GM12878 (cell line): ENCODE measurements at regions not wholly inside any gene's neighbourhood (a gene's known extent, or its start where the extent isn't known, plus 50 kb on each side); places are given as distances from the start of the nearest gene placed in this dataset.

Source experiments
- ATAC-seq: fragments of 200-7000 bp; cut with Tn5 transposase; 3 replicates; pipeline ENCODE4 v1.9.1; 2020; ENCODE audit warnings: mild to moderate bottlenecking, moderate library complexity
- BruUV-seq: library from RNA; stranded (reverse); fragments of 400-500 nt; replicated peaks from 2 replicates; lab custom pipeline; 2021; lab: Mats Ljungman, UMichigan
- CTCF ChIA-PET: fragments of 300-600 bp; sonication (Branson Sonifier 250); formaldehyde crosslinking; extraction: SDS; loops from one replicate; lab custom pipeline; 2021; ENCODE audit warnings: inconsistent platforms; lab: Yijun Ruan, JAX
- POLR2A ChIA-PET: fragments of 350-600 bp; formaldehyde crosslinking; extraction: SDS; loops from one replicate; lab custom pipeline; 2021; ENCODE audit warnings: inconsistent platforms; lab: Charles Lee
- RAD21 ChIA-PET: fragments of 300-600 bp; sonication (Branson Sonifier 250); formaldehyde crosslinking; loops from one replicate; lab custom pipeline; 2023; ENCODE audit warnings: antibody characterized with exemption; ENCODE audit not compliant: unreplicated experiment; lab: Charles Lee
- SMC1A ChIA-PET: fragments of 300-600 bp; sonication (Branson Sonifier 250); formaldehyde crosslinking; loops from one replicate; lab custom pipeline; 2023; ENCODE audit not compliant: unreplicated experiment, uncharacterized antibody; lab: Charles Lee
- DNase-seq: peaks from one replicate; pipeline ENCODE4 v3.0.0-alpha.2; 2011; ENCODE audit warnings: low read depth, low spot score
- FAIRE-seq: peaks from 3 replicates; lab custom pipeline; 2011; peaks lifted over from hg19 to GRCh38; lab: Jason Lieb, UNC
- H2AFZ ChIP-seq: 2 replicates; pipeline ENCODE4 v1.6.0; 2011; ENCODE audit warnings: low read depth, low read length, control low read depth; ENCODE audit not compliant: control insufficient read depth
- H3K27ac ChIP-seq: 2 replicates; pipeline ENCODE4 v1.5.1; 2011; ENCODE audit warnings: control low read depth; ENCODE audit not compliant: control insufficient read depth, insufficient read depth
- H3K27me3 ChIP-seq, 2 experiments: replicated peaks in 1 of 2; 2 replicates each; pipeline versions ENCODE4 v1.6.0 to v1.6.1; 2011; ENCODE audit warnings: low read length in 1 of 2; ENCODE audit not compliant: control insufficient read depth in 2 of 2, insufficient read depth in 2 of 2
- H3K36me3 ChIP-seq, 2 experiments: 2 replicates each; pipeline ENCODE4 v1.5.1; 2011; ENCODE audit warnings: low read length in 1 of 2; ENCODE audit not compliant: control insufficient read depth in 2 of 2, insufficient read depth in 2 of 2
- H3K4me1 ChIP-seq: 2 replicates; pipeline ENCODE4 v1.6.1; 2011; ENCODE audit warnings: mild to moderate bottlenecking, low read length, moderate library complexity, mixed read lengths; ENCODE audit not compliant: control insufficient read depth, insufficient read depth
- H3K4me2 ChIP-seq: 2 replicates; pipeline ENCODE4 v1.6.0; 2011; ENCODE audit warnings: control low read depth; ENCODE audit not compliant: control insufficient read depth, insufficient read depth
- H3K4me3 ChIP-seq: fragments of 200-600 bp; sonication (generic); 2 replicates; pipeline ENCODE4 v1.5.1; 2016
- H3K79me2 ChIP-seq: 2 replicates; pipeline ENCODE4 v1.6.0; 2011; ENCODE audit warnings: low read length; ENCODE audit not compliant: control insufficient read depth, insufficient read depth
- H3K9ac ChIP-seq: 2 replicates; pipeline ENCODE4 v1.8.0; 2011; ENCODE audit warnings: low read length, control low read depth, mixed read lengths; ENCODE audit not compliant: control insufficient read depth, insufficient read depth
- H3K9me3 ChIP-seq: replicated peaks from 3 replicates; pipeline ENCODE4 v1.5.1; 2011; ENCODE audit warnings: mild to moderate bottlenecking, low read length; ENCODE audit not compliant: control insufficient read depth, insufficient read depth
- H4K20me1 ChIP-seq: 2 replicates; pipeline ENCODE4 v1.6.0; 2011; ENCODE audit not compliant: control insufficient read depth, insufficient read depth
- BCL11A ChIP-seq: IDR thresholded peaks from 2 replicates; pipeline ENCODE4 v1.6.1; 2011; ENCODE audit warnings: low read depth, low read length
- BCLAF1 ChIP-seq: fragments of 450-650 bp; IDR thresholded peaks from 2 replicates; pipeline ENCODE4 v1.6.1; 2017; ENCODE audit warnings: antibody characterized with exemption, mild to moderate bottlenecking, moderate library complexity
- BRCA1 ChIP-seq: IDR thresholded peaks from 2 replicates; pipeline ENCODE4 v1.6.1; 2011; ENCODE audit warnings: low read depth, low read length, improper control_type of control experiment
- HDAC6 ChIP-seq: fragments of 200-600 bp; sonication (generic); IDR thresholded peaks from one replicate; pipeline ENCODE4 v1.8.0; 2017; ENCODE audit warnings: antibody characterized with exemption; ENCODE audit not compliant: unreplicated experiment
- MEF2A ChIP-seq: IDR thresholded peaks from 2 replicates; pipeline ENCODE4 v1.6.1; 2011; ENCODE audit warnings: low read depth, mild to moderate bottlenecking, low read length, moderate library complexity; ENCODE audit not compliant: insufficient read depth
- NFIC ChIP-seq: IDR thresholded peaks from 2 replicates; pipeline ENCODE4 v1.6.1; 2012; ENCODE audit warnings: low read depth, mild to moderate bottlenecking, inconsistent platforms, low read length, moderate library complexity
- NRF1 ChIP-seq: conservative IDR thresholded peaks from 2 replicates; pipeline ENCODE4 v1.6.1; 2011; ENCODE audit warnings: mild to moderate bottlenecking, low read depth, low read length, improper control_type of control experiment
- POLR2A ChIP-seq: IDR thresholded peaks from 2 replicates; pipeline ENCODE4 v1.6.1; 2011; ENCODE audit warnings: low read depth, mild to moderate bottlenecking, low read length
- RCOR1 ChIP-seq: conservative IDR thresholded peaks from 2 replicates; pipeline ENCODE4 v1.6.1; 2012; ENCODE audit warnings: low read depth, low read length, improper control_type of control experiment
- SIN3A ChIP-seq: IDR thresholded peaks from 2 replicates; pipeline ENCODE4 v1.6.1; 2012; ENCODE audit warnings: low read depth, low read length, improper control_type of control experiment
- SMAD1 ChIP-seq: fragments of 450-650 bp; IDR thresholded peaks from 2 replicates; pipeline ENCODE4 v1.6.1; 2018; ENCODE audit warnings: mild to moderate bottlenecking, low read depth; ENCODE audit not compliant: partially characterized antibody
- TCF12 ChIP-seq: IDR thresholded peaks from 2 replicates; pipeline ENCODE4 v1.6.1; 2011; ENCODE audit warnings: low read depth, mild to moderate bottlenecking, low read length
- WGBS: methylation state at CpG from one replicate; pipeline ENCODE4 v1.1.6; 2016; ENCODE audit warnings: low lambda C conversion rate; ENCODE audit not compliant: insufficient replicate concordance, insufficient coverage; ENCODE audit errors: missing lambda C conversion rate; 5-methylcytosine and 5-hydroxymethylcytosine counted together
- in situ Hi-C: fragments of 300-500 bp; cut with MboI; formaldehyde crosslinking; loops from 9 replicates; pipeline ENCODE4 v1.14.3; 2018; ENCODE audit warnings: mixed read lengths
- intact Hi-C: fragments of 100-400 bp; cut with micrococcal nuclease; formaldehyde crosslinking; loops from one replicate; pipeline ENCODE4 v1.14.2; 2022; ENCODE audit not compliant: unreplicated experiment
- TF ChIP-seq, protein P1 (sequence below): fragments of 450-650 bp; IDR thresholded peaks from 2 replicates; pipeline ENCODE4 v1.6.1; 2016; ENCODE audit warnings: mild to moderate bottlenecking, moderate library complexity, borderline replicate concordance
- TF ChIP-seq, protein P2 (sequence below): fragments of 450-650 bp; conservative IDR thresholded peaks from 2 replicates; pipeline ENCODE4 v1.6.1; 2017; ENCODE audit warnings: mild to moderate bottlenecking, moderate library complexity
- TF ChIP-seq, protein P3 (sequence below): IDR thresholded peaks from 2 replicates; pipeline ENCODE4 v1.6.1; 2011; ENCODE audit warnings: low read depth, low read length, improper control_type of control experiment, borderline replicate concordance

- 30% methylated on average over 8 of the region's 8 CpGs for WGBS
- TF ChIP-seq, protein P1, sequence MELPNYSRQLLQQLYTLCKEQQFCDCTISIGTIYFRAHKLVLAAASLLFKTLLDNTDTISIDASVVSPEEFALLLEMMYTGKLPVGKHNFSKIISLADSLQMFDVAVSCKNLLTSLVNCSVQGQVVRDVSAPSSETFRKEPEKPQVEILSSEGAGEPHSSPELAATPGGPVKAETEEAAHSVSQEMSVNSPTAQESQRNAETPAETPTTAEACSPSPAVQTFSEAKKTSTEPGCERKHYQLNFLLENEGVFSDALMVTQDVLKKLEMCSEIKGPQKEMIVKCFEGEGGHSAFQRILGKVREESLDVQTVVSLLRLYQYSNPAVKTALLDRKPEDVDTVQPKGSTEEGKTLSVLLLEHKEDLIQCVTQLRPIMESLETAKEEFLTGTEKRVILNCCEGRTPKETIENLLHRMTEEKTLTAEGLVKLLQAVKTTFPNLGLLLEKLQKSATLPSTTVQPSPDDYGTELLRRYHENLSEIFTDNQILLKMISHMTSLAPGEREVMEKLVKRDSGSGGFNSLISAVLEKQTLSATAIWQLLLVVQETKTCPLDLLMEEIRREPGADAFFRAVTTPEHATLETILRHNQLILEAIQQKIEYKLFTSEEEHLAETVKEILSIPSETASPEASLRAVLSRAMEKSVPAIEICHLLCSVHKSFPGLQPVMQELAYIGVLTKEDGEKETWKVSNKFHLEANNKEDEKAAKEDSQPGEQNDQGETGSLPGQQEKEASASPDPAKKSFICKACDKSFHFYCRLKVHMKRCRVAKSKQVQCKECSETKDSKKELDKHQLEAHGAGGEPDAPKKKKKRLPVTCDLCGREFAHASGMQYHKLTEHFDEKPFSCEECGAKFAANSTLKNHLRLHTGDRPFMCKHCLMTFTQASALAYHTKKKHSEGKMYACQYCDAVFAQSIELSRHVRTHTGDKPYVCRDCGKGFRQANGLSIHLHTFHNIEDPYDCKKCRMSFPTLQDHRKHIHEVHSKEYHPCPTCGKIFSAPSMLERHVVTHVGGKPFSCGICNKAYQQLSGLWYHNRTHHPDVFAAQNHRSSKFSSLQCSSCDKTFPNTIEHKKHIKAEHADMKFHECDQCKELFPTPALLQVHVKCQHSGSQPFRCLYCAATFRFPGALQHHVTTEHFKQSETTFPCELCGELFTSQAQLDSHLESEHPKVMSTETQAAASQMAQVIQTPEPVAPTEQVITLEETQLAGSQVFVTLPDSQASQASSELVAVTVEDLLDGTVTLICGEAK, result no peak
- TF ChIP-seq NRF1, result no peak
- no peak for TF ChIP-seq BCL11A
- no peak for TF ChIP-seq RCOR1
- no peak for TF ChIP-seq SMAD1
- no peak for TF ChIP-seq SIN3A
- TF ChIP-seq, protein P2, sequence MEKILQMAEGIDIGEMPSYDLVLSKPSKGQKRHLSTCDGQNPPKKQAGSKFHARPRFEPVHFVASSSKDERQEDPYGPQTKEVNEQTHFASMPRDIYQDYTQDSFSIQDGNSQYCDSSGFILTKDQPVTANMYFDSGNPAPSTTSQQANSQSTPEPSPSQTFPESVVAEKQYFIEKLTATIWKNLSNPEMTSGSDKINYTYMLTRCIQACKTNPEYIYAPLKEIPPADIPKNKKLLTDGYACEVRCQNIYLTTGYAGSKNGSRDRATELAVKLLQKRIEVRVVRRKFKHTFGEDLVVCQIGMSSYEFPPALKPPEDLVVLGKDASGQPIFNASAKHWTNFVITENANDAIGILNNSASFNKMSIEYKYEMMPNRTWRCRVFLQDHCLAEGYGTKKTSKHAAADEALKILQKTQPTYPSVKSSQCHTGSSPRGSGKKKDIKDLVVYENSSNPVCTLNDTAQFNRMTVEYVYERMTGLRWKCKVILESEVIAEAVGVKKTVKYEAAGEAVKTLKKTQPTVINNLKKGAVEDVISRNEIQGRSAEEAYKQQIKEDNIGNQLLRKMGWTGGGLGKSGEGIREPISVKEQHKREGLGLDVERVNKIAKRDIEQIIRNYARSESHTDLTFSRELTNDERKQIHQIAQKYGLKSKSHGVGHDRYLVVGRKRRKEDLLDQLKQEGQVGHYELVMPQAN, result no peak
- TF ChIP-seq HDAC6, result no peak
- no peak for TF ChIP-seq TCF12
- no peak for TF ChIP-seq BCLAF1
- TF ChIP-seq, protein P3, sequence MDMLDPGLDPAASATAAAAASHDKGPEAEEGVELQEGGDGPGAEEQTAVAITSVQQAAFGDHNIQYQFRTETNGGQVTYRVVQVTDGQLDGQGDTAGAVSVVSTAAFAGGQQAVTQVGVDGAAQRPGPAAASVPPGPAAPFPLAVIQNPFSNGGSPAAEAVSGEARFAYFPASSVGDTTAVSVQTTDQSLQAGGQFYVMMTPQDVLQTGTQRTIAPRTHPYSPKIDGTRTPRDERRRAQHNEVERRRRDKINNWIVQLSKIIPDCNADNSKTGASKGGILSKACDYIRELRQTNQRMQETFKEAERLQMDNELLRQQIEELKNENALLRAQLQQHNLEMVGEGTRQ, result no peak
- TF ChIP-seq BRCA1, result no peak
- TF ChIP-seq POLR2A, result no peak
- no peak for TF ChIP-seq MEF2A
- no peak for TF ChIP-seq NFIC
- no peak overlapping the region for H3K4me3 ChIP-seq
- no peak overlapping the region for H3K9ac ChIP-seq
- no peaks in the 10 kb centered on the region; the same call in 2 of the 3 replicates for H3K9me3 ChIP-seq
- SMC1A ChIA-PET, result no interaction called here
- FAIRE-seq (no peak), ATAC-seq (no peak), DNase-seq (no peak)
- no TSS peak for BruUV-seq
- H3K4me1 ChIP-seq, result no peaks in the 10 kb centered on the region
- POLR2A ChIA-PET, result no interaction called here
- H3K27ac ChIP-seq, result no peak overlapping the region
- no peak overlapping the region for H3K4me2 ChIP-seq
- H2AFZ ChIP-seq, result no peak overlapping the region
- no peaks in the 10 kb centered on the region for H3K79me2 ChIP-seq
- H3K36me3 ChIP-seq, result no peaks in the 10 kb centered on the region
- no peaks in the 10 kb centered on the region; a peak in 2 of 4 replicates for H3K27me3 ChIP-seq
- intact Hi-C loops (no loop called here), in situ Hi-C loops (no loop called here)
- RAD21 ChIA-PET, result no interaction called here
- CTCF ChIA-PET, result no interaction called here
- no peaks in the 10 kb centered on the region for H4K20me1 ChIP-seq
Observed at GRCh38 chr2:15715596-15715995, 123.9 kb downstream of the DDX1 start.
